ENCODE measurements at regions not wholly inside any gene's neighbourhood (a gene's known extent, or its start where the extent isn't known, plus 50 kb on each side); places are given as distances from the start of the nearest gene placed in this dataset.
"Not testable (repeated sequence)": the region's sequence is repeated elsewhere in the genome, so short reads cannot be mapped to it uniquely, and the experiment has no call there.

DNA sequence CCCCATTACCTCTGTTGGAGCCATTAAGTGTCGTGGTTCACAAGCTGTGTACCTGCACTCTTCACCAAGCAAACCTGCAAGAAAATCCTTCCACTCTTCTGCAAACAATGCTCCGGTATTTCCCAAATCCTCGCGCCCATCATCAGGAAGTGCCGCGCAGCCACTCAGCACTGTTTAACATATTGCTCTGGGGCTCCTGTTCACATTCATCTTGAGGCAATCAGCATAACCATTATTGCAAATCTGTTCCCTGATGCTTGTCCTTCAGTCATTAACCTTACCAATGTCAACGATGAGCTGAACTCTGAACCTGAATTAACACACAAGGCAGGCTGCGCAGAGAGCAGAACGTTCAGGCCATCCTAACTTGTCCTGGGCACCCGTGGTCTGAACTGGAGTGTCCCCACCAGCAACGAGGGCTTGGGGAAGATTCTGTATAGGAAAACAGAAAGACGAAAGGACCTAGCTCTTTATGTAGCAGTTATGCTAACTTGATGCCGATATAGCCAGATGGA, 751.4 kb upstream of the AUTS2 start:
- DNase-seq (ENCODE audit: low read depth) = no peak

DNA sequence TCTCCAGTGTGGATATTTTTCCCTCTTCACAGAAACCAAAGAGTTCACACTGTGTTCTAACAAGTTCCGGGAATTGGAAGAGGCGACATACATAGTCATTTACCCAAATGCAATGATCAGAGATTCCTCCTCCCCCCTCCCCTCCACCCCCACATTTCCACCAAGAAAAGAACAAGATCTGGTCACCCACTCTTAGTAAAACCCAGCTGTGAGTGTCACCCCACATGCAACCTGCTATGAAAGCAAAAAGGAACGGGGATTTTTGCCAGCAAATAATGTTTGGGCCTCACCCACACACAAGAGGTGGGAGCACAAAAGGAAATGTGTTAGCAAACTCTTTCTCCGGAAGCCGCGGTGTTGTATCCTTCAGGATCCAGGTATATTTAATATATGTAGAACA, 745.0 kb upstream of the AUTS2 start:
- no peak for DNase-seq (ENCODE audit: low read depth)

DNA sequence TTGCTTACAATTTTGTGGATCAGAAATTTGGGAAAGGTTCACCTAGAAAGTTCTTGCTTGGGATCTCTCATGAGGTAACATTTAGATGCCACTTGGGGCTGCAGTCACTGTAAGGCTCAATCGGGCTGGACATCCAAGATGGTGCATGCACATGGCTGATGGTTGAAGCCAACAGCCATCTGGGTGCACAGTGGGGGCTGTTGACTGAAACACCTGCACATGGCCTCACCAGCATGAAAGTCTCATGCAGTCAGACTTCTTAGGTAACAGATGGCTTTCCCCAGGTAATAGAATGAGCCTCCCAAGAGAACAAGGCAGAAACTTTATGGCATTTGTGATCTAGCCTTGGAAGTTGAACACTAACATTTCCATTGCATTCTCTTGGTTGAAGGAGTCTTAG, 740.7 kb upstream of the AUTS2 start:
- DNase-seq (ENCODE audit: low read depth) = no peak

DNA sequence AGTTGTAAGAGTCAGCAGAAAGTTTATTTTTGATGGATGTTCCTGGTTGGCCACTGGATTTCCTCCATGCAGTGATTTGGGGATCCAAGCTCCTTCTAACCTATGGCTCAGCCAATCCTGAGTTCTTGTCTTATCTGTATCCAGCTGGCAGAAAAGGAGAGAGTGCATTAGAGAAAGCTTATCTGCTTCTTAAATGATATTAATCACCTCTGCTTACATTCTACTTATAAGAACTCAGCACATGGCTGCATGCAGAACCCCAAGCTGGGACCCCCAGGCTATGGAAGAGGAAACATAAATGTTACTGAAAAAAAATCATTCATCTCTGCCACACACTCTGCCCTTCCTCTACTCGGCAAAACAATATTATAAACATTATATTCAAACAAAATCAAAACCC, 739.8 kb upstream of the AUTS2 start:
- no peak for DNase-seq (ENCODE audit: low read depth)

DNA sequence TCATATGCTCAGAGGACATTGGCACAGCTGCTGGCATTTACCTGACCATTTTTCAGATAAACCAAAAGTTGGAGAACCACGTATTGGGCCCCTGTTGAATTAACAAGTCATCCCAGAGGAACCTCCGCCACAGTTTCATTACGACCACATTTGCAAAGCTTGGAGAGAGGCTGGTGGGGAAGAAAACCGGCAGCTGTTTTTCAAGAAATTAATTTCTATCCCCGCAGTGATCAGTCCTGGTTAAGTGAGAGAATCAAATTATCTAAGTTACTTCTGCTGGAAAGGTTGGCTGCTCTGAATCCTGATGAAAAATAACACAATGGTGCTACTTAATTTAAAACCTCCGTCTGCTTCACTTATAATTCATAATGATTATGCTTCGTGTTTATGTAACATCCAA, 737.1 kb upstream of the AUTS2 start:
- DNase-seq (ENCODE audit: low read depth) = no peak

DNA sequence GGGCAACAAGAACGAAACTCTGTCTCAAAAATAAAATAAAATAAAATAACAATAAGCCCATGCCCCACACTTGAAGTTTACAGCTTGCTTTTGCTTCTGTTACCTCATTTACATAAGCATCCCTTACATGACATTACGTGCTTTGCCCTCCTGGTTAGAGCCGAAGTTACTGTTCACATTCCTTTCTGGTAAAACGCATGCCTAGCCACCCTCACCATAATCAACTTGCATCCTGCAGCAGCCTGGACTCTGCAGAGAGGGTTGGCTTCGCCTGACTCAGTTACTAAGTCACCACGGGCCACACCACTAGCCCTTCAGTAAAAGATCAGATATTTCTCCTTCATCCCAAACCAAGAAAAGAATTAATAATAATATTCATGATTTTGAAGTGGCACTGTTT, 736.0 kb upstream of the AUTS2 start:
- DNase-seq (ENCODE audit: low read depth) = no peak

DNA sequence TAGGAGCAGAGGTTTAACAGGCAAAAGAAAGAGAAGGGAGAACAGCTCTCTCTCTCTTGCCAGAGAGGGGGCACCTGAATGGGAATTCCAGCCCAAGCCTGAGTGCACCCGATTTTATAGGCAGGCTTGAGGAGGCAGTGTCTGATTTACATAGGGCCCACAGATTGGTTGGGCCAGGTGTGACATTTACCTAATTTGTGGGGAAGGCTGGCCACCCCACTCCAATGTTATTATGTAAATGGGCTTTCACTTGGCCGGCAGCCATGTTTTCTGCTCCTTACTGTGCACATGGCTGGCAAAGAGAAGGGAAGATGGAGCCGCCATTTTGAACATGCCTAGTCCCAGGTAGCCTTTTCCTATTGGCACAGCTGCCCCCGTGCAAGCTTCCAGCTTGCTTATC, 735.5 kb upstream of the AUTS2 start:
- DNase-seq (ENCODE audit: low read depth) = no peak

DNA sequence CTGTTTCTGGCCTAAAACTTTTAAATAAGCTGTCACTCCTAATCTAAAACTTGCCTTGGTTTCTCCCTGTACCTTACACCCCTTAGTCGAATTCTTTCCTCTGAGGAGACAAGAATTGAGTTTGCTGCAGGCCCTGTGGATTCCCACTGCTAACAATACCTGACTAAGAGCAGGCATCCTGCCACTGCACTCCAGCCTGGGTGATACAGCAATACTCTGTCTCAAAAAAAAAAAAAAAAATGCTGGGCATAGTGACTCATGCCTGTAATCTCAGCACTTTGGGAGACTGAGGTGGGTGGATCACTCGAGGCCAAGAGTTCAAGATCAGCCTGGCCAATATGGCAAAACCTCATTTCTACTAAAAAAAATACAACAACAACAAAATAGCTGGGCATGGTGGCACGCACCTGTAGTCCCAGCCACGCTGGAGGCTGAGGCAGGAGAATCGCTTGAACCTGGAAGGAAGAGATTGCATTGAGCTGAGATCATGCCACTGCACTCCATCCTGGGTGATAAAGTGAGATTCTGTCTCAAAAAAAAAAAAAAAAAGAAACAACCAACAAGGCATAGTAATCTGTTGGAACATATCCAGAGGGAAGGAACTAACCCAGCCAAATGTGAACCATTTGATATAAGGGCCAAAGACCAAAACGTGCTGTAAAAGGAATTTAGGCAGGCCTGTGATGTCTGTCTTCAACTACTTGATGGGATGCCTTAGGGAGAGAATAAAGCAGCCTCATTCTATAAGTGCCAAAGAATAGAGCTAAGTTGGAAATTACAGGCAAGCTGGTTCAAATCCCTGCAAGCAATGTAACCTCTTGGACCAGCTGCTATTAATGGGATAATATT, 732.7 kb upstream of the AUTS2 start:
- DNase-seq (ENCODE audit: low read depth) = no peak

DNA sequence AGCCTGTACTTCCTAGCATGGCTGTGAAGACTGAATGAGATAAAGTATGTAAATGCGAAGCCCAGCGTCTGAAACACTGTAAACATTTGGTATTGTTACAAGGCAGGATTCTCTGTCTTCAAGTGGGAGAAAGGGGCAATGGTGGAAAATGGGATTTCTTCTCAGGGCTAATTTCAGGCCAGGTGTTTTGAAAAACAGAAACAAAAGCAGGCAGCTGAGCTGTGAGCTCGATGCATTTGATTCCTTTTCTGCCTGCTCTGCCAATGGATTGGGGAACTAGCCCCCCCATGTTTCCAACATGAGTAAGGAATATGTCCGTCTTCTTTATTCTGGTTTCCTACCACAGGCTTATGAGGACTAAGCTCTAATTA, 732.1 kb upstream of the AUTS2 start:
- DNase-seq (ENCODE audit: low read depth) = no peak

DNA sequence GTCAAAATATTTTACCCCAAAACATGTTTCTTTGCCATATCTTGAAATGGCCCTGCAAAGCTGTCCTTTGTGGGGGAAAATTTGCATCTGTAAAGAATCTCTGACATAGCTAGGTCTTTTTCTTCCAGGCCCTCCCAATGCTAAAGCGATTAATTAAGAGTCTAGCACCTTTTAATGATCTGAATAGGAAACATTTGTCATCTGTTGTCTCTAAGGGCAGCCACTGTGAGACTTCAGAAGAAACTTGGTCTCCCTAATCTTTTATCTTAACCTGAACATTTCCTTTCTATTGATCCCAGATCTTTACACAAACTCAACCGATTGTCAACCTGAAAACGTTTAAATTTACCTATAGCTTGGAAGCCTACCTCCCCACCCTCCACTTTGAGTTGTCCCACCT, 731.6 kb upstream of the AUTS2 start:
- DNase-seq (ENCODE audit: low read depth) = not testable (repeated sequence)

DNA sequence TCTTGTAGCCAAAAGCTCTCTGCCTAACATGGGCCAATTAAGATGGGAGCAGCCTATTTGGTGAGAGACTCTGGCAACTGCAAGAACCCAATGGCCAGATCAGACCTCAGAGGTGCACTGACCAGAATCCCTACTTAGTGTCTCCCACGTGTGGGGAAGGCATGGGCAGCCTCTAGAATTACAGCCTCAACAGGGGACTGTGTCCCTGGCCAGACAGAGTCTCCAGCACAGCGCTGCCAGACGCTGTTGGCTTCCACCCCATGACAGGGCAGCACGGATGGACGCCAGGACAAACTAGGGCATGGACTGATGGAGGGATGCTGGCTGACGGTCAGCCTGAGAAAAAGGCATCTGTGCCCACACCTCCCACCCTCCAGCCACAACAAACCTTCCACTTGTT, 729.3 kb upstream of the AUTS2 start:
- no peak for DNase-seq (ENCODE audit: low read depth)

DNA sequence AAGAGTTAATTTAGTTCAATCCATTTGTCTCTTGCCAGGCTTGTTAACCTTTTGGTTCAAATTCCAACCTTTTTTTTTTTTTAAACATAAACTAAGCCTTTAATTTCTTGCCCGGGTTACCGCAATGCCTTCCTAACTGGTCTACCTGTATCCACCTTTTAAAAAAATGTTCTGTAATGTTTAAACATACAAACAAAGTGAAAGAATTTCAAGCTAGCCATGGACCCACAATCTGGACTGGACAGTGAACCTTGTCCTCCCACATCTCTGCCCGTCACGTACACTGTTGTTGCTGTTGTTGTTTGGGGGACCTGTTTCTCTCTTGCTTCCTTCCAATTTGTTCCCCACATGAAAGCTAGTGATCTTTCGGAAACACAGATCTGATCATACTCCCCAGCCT, 724.7 kb upstream of the AUTS2 start:
- DNase-seq (ENCODE audit: low read depth) = no peak

DNA sequence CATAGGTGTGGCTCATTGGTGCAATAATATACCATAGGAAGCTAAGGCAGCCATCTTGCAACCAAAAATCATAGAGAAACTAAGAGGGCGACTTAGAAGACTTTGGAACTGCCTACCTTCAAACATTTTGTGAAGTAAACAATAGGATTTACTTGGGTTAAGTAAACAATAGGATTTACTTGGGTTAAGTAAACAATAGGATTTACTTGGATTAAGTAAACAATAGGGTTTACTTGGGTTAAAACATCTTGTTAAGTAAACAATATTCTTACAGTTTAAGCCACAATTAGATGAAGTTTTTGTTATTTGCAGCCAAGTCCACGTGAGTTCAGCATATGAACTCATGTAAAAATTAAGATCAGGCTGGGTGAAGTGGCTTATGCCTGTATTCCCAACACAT, 722.4 kb upstream of the AUTS2 start:
- DNase-seq (ENCODE audit: low read depth) = no peak

DNA sequence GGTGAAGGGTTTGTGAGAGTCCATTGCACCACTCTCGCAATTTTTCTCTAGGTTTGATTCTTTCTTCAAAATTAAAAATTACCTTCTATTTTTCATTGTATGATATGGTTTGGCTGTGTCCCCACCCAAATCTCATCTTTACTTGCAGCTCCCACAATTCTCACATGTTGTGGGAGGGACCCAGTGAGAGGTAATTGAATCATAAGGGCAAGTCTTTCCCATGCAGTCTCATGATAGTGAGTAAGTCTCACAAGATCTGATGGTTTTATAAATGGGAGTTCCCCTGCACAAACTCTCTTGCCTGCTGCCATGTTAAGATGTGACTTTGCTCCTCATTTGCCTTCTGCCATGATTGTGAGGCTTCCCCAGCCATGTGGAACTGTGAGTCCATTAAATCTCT, 711.2 kb upstream of the AUTS2 start:
- not testable (repeated sequence) for DNase-seq (ENCODE audit: low read depth)

DNA sequence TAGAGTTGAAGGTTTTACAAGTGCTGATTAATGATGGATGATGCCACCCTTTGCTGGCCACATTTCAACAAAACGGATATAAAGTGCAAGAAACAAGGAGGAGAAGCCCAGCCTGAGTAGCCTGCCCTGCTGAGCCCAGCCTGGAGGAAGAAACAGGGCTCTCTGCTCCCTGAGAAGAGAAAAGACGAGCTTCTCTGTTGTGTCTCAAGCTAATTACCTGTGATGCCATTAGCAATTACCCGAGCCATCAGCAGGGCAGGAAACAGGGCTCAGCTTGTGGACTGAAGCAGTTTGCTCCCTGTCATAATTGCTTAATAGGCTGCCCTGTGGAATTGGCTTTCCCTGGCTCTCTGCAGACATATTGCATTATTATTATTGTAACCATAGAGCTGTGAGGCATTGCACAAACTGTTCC, 709.3 kb upstream of the AUTS2 start:
- DNase-seq (ENCODE audit: low read depth) = no peak

DNA sequence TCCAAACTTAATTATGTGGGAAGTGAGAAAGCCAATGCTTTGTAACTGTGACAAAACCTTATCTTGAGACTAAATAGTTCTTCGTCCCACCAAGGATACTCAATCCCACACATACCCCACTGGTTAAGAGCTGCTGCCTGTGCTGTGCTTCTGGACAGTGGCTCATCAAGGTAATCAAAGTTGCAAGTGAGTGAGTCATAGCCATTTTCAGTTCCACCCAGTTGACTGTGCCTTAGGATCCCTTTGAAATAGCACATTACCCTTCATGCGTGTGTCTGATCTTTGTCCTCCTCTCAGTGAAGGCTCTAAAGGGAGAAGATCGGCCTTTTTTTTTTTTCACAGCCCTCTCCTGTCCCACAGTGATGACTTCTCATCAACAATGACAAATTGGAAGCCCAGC, 706.0 kb upstream of the AUTS2 start:
- no peak for DNase-seq (ENCODE audit: low read depth)

DNA sequence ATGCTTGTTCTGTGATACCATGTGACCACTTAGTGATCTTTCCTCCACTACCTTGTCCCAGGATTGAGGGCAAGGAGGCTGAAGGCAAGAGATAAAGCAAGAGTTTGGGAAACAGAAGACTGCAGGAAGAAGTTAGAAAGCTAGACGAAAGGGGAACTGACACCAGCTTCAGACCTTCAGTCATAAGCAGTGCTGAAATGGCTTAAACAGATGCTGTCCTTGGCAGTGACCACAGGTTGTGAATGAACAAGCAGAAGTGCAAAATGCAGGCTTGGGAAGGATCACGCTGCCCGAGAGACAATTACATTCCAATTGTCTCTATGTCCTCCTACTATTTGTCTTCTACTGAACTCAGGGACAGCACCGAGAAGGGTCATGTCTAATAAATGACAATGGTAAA, 704.9 kb upstream of the AUTS2 start:
- no peak for DNase-seq (ENCODE audit: low read depth)

DNA sequence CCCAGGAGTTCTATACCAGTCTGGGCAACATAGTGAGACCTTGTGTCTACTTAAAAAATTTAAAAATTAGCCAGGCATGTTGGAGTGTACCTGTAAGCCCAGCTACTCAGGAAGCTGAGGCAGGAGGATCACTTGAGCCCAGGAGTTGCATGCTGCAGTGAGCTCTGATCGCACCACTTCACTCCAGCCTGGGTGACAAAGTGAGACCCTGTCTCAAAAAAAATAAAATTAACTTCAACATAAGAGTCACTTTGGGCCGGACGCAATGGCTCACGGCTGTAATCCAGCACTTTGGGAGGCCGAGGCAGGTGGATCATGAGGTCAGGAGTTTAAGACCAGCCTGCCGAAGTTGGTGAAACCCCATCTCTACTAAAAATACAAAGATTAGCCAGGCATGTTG, 699.1 kb upstream of the AUTS2 start:
- not testable (repeated sequence) for DNase-seq (ENCODE audit: low read depth)

DNA sequence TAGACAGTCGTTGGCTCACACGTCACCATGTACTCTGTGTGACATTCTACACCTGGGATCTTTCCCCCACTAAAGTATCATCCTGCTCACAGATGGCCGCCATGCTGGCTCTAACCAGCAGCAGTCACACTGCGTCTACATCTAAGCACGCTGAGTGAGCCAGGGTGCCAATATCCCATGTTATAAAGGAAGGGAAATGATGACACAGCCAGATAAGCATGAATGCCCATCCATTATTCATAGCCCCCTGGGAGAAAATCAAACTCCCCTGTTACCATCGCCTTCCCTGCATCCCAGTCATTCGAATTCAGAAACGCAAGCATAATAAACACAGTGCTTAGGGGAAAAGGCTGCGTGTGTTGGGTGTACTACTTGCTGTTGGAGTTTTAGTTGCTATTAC, 698.2 kb upstream of the AUTS2 start:
- no peak for DNase-seq (ENCODE audit: low read depth)

DNA sequence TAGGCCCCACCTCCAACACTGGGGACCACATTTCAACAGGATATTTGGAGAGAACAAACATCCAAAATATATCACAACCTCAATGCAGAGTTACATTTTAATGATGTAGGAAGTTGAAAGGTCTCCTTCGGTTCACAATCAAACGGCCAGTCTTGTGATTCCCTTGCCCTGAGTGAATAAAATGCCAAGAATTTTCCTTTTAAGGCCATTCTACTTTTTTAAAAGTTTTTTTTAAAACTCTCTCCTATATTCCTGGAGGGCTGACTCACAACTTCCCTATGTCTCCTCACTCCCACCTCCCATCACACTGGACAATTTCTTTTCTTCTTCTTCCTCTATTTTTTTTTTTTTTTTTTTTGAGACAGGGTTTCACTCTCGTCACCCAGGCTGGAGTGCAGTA, 693.6 kb upstream of the AUTS2 start:
- DNase-seq (ENCODE audit: low read depth) = no peak

DNA sequence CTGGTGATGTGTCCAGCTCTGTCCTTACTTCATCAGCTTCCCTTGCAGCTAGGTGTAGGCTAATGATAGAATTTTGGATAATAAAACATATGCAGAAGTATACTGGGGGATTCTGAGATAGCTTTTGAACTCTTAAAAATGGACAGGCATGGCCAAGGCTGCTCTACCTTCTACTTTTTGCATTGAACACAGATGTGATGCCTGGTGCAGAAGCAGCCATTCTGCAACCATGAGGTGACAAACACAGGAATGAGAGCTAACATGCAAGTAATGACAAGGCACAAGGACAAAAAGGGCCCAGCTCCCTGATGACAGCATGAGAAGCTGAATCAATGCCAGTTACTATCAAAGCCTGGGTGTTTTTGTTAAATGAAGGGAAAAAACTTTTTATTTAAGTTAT, 686.5 kb upstream of the AUTS2 start:
- DNase-seq (ENCODE audit: low read depth) = no peak

DNA sequence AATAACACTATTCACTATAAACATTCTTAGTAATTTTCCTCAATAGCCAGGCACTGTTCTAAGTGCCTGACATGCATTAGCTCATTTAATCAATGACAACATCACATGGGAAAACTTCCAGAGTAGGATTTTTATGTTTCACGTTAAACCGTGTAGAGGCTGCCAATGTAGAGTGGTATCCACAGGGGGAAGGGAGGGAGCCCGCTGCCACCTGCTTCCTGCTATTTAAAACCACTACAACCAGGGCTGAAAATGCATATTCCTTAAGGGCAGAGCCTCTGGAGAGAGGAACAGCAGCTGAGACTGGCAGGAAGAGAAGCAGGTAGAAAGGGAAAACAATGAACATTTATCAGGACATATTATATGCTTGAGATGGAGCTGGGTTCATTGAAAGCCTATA, 684.3 kb upstream of the AUTS2 start:
- DNase-seq (ENCODE audit: low read depth) = no peak

DNA sequence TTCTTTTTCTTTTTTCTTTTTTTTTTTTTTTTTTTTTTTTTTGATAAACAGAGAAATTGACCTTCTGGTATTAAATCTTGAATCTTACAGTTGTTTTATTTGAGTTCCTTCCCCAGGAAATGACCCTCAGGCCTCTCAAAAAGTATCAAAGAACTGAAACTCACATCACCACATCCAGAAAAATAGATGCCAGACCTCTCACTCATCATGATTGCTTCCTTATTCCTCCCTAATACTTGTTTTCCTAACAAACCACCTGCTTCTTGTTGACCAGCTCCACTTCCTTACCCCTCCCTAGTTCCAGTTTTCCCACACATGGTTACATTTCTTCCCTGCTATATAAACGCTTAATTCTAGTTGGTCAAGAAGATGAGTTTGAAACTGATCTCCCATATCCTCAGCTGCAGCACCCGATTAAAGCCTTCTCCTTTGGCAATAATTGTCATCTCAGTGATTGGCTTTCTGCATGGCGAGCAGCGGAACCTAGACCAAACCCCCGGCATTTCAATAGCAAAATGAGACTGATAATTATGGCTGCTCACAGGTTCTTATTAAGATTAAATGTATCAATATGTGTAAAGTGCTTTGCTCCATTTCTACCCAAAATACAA, 681.1 kb upstream of the AUTS2 start:
- no peak for DNase-seq (ENCODE audit: low read depth)

DNA sequence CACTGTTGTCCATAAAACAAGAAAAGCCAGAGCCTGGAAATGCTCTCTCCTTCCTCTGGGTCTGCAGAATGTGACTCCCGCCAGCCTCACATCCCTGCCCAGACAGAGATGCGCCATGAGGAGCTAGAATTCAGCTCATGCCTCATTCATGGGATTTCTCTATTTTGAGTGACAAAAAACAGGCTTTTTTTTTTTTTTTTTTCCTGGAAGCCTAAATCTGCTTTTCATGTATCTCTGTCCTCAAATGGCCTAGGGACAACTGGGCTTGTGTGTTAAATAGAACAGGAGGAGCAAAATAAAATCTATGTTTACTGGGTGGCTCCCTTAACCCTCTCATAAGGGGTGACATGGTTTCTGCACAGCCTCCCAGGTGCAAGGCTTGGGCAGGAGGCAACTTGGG, 679.7 kb upstream of the AUTS2 start:
- no peak for DNase-seq (ENCODE audit: low read depth)

Measured in stimulated activated CD8-positive, alpha-beta memory T cell treated with anti-CD3 and anti-CD28 coated beads, Interleukin-12 subunit alpha, Interleukin-12 subunit beta, amount 100 ng/mL, for 1 hour (primary cell).